ENCODE measurements at regions not wholly inside any gene's neighbourhood (a gene's known extent, or its start where the extent isn't known, plus 50 kb on each side); places are given as distances from the start of the nearest gene placed in this dataset.
"Not testable (repeated sequence)": the region's sequence is repeated elsewhere in the genome, so short reads cannot be mapped to it uniquely, and the experiment has no call there.

DNA sequence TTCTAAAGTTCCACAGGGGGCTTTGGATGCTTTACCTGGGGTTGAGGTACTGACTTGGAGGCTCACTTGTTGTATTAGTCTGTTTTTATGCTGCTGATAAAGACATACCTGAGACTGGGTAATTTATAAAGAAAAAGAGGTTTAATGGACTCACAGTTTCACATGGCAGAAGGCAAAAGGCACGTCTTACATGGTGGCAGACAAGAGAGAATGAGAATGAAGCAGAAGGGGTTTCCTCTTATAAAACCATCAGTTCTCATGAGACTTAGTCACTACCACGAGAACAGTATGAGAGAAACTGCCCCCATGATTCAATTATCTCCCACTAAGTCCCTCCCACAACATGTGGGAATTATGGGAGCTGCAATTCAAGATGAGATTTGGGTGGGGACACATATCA lies 76.8 kb upstream of the ATP5PO start:
- TF ChIP-seq, protein P1, sequence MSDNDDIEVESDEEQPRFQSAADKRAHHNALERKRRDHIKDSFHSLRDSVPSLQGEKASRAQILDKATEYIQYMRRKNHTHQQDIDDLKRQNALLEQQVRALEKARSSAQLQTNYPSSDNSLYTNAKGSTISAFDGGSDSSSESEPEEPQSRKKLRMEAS (IDR thresholded peaks at IDR 0.05; ENCODE audit: low read depth, low read length) = not testable (repeated sequence)
- not testable (repeated sequence) for TF ChIP-seq CHD2 (IDR thresholded peaks at IDR 0.05; ENCODE audit: borderline replicate concordance, low read depth, low read length); PAX5 (IDR thresholded peaks at IDR 0.05; ENCODE audit: borderline replicate concordance, low read depth, low read length); TAF1 (IDR thresholded peaks at IDR 0.05; ENCODE audit: borderline replicate concordance, low read depth, low read length); EP300 (IDR thresholded peaks at IDR 0.05; ENCODE audit: borderline replicate concordance in 1 of 2, control insufficient read depth in 1 of 2, low read depth in 2 of 2, low read length in 2 of 2); SP1 (IDR thresholded peaks at IDR 0.05; ENCODE audit: low read depth, low read length); ZZZ3 (IDR thresholded peaks at IDR 0.05; ENCODE audit: control insufficient read depth, insufficient read length, low read depth); JUND (IDR thresholded peaks at IDR 0.05; ENCODE audit: low read depth, low read length); FOXK2 (IDR thresholded peaks at IDR 0.05)
- TF ChIP-seq, protein P2, sequence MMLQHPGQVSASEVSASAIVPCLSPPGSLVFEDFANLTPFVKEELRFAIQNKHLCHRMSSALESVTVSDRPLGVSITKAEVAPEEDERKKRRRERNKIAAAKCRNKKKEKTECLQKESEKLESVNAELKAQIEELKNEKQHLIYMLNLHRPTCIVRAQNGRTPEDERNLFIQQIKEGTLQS (IDR thresholded peaks at IDR 0.05; ENCODE audit: borderline replicate concordance, extremely low read depth, low read depth, low read length) = not testable (repeated sequence)
- TF ChIP-seq, protein P3, sequence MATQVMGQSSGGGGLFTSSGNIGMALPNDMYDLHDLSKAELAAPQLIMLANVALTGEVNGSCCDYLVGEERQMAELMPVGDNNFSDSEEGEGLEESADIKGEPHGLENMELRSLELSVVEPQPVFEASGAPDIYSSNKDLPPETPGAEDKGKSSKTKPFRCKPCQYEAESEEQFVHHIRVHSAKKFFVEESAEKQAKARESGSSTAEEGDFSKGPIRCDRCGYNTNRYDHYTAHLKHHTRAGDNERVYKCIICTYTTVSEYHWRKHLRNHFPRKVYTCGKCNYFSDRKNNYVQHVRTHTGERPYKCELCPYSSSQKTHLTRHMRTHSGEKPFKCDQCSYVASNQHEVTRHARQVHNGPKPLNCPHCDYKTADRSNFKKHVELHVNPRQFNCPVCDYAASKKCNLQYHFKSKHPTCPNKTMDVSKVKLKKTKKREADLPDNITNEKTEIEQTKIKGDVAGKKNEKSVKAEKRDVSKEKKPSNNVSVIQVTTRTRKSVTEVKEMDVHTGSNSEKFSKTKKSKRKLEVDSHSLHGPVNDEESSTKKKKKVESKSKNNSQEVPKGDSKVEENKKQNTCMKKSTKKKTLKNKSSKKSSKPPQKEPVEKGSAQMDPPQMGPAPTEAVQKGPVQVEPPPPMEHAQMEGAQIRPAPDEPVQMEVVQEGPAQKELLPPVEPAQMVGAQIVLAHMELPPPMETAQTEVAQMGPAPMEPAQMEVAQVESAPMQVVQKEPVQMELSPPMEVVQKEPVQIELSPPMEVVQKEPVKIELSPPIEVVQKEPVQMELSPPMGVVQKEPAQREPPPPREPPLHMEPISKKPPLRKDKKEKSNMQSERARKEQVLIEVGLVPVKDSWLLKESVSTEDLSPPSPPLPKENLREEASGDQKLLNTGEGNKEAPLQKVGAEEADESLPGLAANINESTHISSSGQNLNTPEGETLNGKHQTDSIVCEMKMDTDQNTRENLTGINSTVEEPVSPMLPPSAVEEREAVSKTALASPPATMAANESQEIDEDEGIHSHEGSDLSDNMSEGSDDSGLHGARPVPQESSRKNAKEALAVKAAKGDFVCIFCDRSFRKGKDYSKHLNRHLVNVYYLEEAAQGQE (IDR thresholded peaks at IDR 0.05; ENCODE audit: low read depth, low read length) = not testable (repeated sequence)
- TF ChIP-seq, protein P4, sequence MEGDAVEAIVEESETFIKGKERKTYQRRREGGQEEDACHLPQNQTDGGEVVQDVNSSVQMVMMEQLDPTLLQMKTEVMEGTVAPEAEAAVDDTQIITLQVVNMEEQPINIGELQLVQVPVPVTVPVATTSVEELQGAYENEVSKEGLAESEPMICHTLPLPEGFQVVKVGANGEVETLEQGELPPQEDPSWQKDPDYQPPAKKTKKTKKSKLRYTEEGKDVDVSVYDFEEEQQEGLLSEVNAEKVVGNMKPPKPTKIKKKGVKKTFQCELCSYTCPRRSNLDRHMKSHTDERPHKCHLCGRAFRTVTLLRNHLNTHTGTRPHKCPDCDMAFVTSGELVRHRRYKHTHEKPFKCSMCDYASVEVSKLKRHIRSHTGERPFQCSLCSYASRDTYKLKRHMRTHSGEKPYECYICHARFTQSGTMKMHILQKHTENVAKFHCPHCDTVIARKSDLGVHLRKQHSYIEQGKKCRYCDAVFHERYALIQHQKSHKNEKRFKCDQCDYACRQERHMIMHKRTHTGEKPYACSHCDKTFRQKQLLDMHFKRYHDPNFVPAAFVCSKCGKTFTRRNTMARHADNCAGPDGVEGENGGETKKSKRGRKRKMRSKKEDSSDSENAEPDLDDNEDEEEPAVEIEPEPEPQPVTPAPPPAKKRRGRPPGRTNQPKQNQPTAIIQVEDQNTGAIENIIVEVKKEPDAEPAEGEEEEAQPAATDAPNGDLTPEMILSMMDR (IDR thresholded peaks at IDR 0.05 in 2 of 3, conservative IDR thresholded peaks at IDR 0.05 in 1 of 3; ENCODE audit: control insufficient read depth in 2 of 3, extremely low read depth in 1 of 3, insufficient read depth in 1 of 3, low read depth in 3 of 3, low read length in 3 of 3) = not testable (repeated sequence)
- TF ChIP-seq, protein P5, sequence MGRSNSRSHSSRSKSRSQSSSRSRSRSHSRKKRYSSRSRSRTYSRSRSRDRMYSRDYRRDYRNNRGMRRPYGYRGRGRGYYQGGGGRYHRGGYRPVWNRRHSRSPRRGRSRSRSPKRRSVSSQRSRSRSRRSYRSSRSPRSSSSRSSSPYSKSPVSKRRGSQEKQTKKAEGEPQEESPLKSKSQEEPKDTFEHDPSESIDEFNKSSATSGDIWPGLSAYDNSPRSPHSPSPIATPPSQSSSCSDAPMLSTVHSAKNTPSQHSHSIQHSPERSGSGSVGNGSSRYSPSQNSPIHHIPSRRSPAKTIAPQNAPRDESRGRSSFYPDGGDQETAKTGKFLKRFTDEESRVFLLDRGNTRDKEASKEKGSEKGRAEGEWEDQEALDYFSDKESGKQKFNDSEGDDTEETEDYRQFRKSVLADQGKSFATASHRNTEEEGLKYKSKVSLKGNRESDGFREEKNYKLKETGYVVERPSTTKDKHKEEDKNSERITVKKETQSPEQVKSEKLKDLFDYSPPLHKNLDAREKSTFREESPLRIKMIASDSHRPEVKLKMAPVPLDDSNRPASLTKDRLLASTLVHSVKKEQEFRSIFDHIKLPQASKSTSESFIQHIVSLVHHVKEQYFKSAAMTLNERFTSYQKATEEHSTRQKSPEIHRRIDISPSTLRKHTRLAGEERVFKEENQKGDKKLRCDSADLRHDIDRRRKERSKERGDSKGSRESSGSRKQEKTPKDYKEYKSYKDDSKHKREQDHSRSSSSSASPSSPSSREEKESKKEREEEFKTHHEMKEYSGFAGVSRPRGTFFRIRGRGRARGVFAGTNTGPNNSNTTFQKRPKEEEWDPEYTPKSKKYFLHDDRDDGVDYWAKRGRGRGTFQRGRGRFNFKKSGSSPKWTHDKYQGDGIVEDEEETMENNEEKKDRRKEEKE (IDR thresholded peaks at IDR 0.05) = not testable (repeated sequence)
- TF ChIP-seq, protein P6, sequence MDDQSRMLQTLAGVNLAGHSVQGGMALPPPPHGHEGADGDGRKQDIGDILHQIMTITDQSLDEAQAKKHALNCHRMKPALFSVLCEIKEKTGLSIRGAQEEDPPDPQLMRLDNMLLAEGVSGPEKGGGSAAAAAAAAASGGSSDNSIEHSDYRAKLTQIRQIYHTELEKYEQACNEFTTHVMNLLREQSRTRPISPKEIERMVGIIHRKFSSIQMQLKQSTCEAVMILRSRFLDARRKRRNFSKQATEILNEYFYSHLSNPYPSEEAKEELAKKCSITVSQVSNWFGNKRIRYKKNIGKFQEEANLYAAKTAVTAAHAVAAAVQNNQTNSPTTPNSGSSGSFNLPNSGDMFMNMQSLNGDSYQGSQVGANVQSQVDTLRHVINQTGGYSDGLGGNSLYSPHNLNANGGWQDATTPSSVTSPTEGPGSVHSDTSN (IDR thresholded peaks at IDR 0.05; ENCODE audit: insufficient replicate concordance, low read depth, low read length) = not testable (repeated sequence)

Data from GM12878 (cell line).